Suprapubic skin (tissue), 4 donors: ENCODE measurements at regions not wholly inside any gene's neighbourhood (a gene's known extent, or its start where the extent isn't known, plus 50 kb on each side); places are given as distances from the start of the nearest gene placed in this dataset.

Source experiments
- DNase-seq, 2 donors: peaks; one replicate each; pipeline ENCODE4 v3.0.0-alpha.2; 2019; ENCODE audit warnings: low spot score in 2 of 2
- H3K27ac ChIP-seq: fragments of 200-600 bp; sonication (generic); one replicate; pipeline ENCODE4 v1.5.1; 2019
- H3K27me3 ChIP-seq: fragments of 200-600 bp; sonication (generic); one replicate; pipeline ENCODE4 v1.5.1; 2019
- H3K36me3 ChIP-seq: fragments of 200-600 bp; sonication (generic); one replicate; pipeline ENCODE4 v1.5.1; 2019
- H3K4me1 ChIP-seq: fragments of 200-600 bp; sonication (generic); one replicate; pipeline ENCODE4 v1.5.1; 2019
- H3K4me3 ChIP-seq: fragments of 200-600 bp; sonication (generic); one replicate; pipeline ENCODE4 v1.5.1; 2019; ENCODE audit warnings: mild to moderate bottlenecking
- H3K9me3 ChIP-seq: fragments of 200-600 bp; sonication (generic); one replicate; pipeline ENCODE4 v1.5.1; 2019
- CTCF ChIP-seq, 2 donors: fragments of 200-600 bp in 1 of 2; fragments of 450-650 bp in 1 of 2; sonication (generic) in 1 of 2; IDR thresholded peaks; one replicate each; pipeline ENCODE4 v1.5.1; 2016 to 2019; ENCODE audit warnings: antibody characterized with exemption in 2 of 2, mild to moderate bottlenecking in 1 of 2, moderate library complexity in 1 of 2
- EP300 ChIP-seq: sonication (generic); formaldehyde crosslinking; IDR thresholded peaks from one replicate; pipeline ENCODE4 v1.6.1; 2017; ENCODE audit warnings: antibody characterized with exemption
- POLR2A ChIP-seq, 2 donors: fragments of 450-650 bp; IDR thresholded peaks; one replicate each; pipeline ENCODE4 v1.6.1; 2017; ENCODE audit warnings: antibody characterized with exemption in 2 of 2, mild to moderate bottlenecking in 2 of 2, moderate library complexity in 2 of 2
- POLR2AphosphoS5 ChIP-seq, 3 donors: sonication (generic); formaldehyde crosslinking; IDR thresholded peaks; one replicate each; pipeline ENCODE4 v1.6.1; 2017; ENCODE audit warnings: antibody characterized with exemption in 3 of 3
- WGBS: methylation state at CpG from one replicate; pipeline ENCODE4 v1.1.5; 2018; 5-methylcytosine and 5-hydroxymethylcytosine counted together

- H3K4me1 ChIP-seq: peaks cover 9% of the 10 kb centered on the region
- DNase-seq: no peak
- H3K4me3 ChIP-seq: no peak overlapping the region
- H3K27ac ChIP-seq: no peak overlapping the region
- 54% methylated on average over 10 of the region's 10 CpGs for WGBS
- peaks cover 3% of the 10 kb centered on the region for H3K27me3 ChIP-seq
- H3K9me3 ChIP-seq: no peaks in the 10 kb centered on the region
- no peak for TF ChIP-seq POLR2AphosphoS5 (IDR thresholded peaks at IDR 0.05)
- H3K36me3 ChIP-seq: no peaks in the 10 kb centered on the region
These were observed 209.5 kb downstream of the FNDC1 start for GRCh38 chr6:159378411-159379328.

DNA sequence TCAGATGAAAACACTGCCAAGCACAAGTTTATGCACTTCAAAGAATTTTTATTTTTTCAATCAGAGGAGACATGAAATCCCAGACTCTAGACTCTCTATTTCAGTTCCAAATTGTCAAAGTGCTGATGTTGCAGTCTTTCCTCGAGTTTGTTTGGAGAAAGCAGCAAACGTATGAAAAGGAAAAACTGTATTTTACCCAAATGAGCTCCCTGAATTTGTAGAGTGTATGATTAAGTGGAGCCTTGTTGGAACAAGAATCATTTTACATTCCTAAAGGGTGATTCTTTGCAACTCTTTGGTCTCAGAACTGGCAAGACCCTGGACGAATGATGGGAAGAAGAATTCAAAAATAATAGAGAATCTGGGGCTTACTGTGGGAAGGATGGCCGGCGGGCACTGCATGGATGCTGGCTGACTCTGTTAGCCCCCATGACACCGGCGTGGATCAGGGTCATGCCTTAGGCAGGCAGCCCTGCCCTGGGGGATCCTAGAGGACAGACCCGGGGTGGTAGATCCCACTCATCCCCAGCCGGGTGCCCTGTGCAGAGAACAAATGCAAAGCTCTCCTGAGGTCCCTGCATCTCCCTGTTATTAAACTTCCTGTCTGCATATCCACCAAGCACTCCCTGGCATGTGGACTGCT is 207.4 kb downstream of the FNDC1 start:
- Histone ChIP-seq H3K27me3 (peaks cover 3% of the 10 kb centered on the region), H3K4me3 (no peak overlapping the region), H3K27ac (no peak overlapping the region), H3K9me3 (no peaks in the 10 kb centered on the region), H3K36me3 (no peaks in the 10 kb centered on the region), H3K4me1 (peaks cover 9% of the 10 kb centered on the region)
- no peak for DNase-seq
- WGBS: 32% methylated on average over 9 of the region's 9 CpGs
- TF ChIP-seq EP300: no peak
- no peak for TF ChIP-seq POLR2AphosphoS5 (IDR thresholded peaks at IDR 0.05)
- TF ChIP-seq POLR2A (IDR thresholded peaks at IDR 0.05): no peak
- no peak for TF ChIP-seq CTCF (IDR thresholded peaks at IDR 0.05)

GRCh38 chr6:159375014-159375413 is 205.8 kb downstream of the FNDC1 start:
- WGBS: 92% methylated on average over 17 of the region's 19 CpGs

GRCh38 chr6:159373670-159374069 is 204.5 kb downstream of the FNDC1 start:
- TF ChIP-seq POLR2AphosphoS5 (IDR thresholded peaks at IDR 0.05) (no peak), POLR2A (IDR thresholded peaks at IDR 0.05) (no peak), CTCF (IDR thresholded peaks at IDR 0.05) (no peak), EP300 (no peak)

More at GRCh38 chr6:159375014-159375413, 205.8 kb downstream of the FNDC1 start:
- no peak for DNase-seq
- peaks cover 9% of the 10 kb centered on the region for H3K4me1 ChIP-seq
- peaks cover 4% of the 10 kb centered on the region for H3K9me3 ChIP-seq
- no peak for TF ChIP-seq EP300
- TF ChIP-seq POLR2AphosphoS5 (IDR thresholded peaks at IDR 0.05): no peak
- no peak for TF ChIP-seq CTCF (IDR thresholded peaks at IDR 0.05)
- TF ChIP-seq POLR2A (IDR thresholded peaks at IDR 0.05): no peak
- peaks cover 3% of the 10 kb centered on the region for H3K27me3 ChIP-seq
- no peak overlapping the region for H3K27ac ChIP-seq
- no peak overlapping the region for H3K4me3 ChIP-seq
- H3K36me3 ChIP-seq: no peaks in the 10 kb centered on the region

GRCh38 chr6:159372333-159372732 is 203.1 kb downstream of the FNDC1 start:
- peaks cover 9% of the 10 kb centered on the region for H3K4me1 ChIP-seq
- peaks cover 9% of the 10 kb centered on the region for H3K9me3 ChIP-seq
- no peaks in the 10 kb centered on the region for H3K27me3 ChIP-seq
- H3K36me3 ChIP-seq: no peaks in the 10 kb centered on the region
- TF ChIP-seq CTCF (IDR thresholded peaks at IDR 0.05): no peak
- no peak for TF ChIP-seq POLR2A (IDR thresholded peaks at IDR 0.05)
- TF ChIP-seq EP300: no peak
- no peak for TF ChIP-seq POLR2AphosphoS5 (IDR thresholded peaks at IDR 0.05)
- no peak for DNase-seq
- H3K4me3 ChIP-seq: no peak overlapping the region
- no peak overlapping the region for H3K27ac ChIP-seq
- 91% methylated on average over 2 of the region's 2 CpGs for WGBS

More at GRCh38 chr6:159373670-159374069, 204.5 kb downstream of the FNDC1 start:
- WGBS: 89% methylated on average over 6 of the region's 6 CpGs
- Histone ChIP-seq H3K9me3 (peaks cover 9% of the 10 kb centered on the region), H3K36me3 (no peaks in the 10 kb centered on the region), H3K4me1 (peaks cover 9% of the 10 kb centered on the region), H3K4me3 (no peak overlapping the region), H3K27ac (no peak overlapping the region), H3K27me3 (no peaks in the 10 kb centered on the region)
- no peak for DNase-seq
